ENCODE measurements at regions not wholly inside any gene's neighbourhood (a gene's known extent, or its start where the extent isn't known, plus 50 kb on each side); places are given as distances from the start of the nearest gene placed in this dataset.

DNA sequence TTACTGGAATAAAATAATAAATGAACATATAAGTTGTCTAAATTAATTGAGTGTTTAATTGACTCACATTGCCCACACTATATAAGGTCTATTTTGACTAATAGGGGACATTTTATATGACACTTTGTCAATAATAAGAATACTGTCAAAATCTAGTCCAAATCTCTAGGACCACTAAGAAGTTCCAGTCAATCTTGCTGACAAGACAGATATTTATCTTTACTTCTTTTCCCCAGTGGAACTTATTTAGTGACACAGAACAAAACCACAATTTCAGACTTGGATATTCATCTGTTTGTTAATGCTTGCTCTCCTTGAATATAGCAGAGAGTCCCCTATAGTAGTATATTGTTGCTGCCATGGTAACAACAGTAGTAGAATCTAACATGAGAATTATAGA, 954.6 kb upstream of the MANEA start:
- TF ChIP-seq, protein P1, sequence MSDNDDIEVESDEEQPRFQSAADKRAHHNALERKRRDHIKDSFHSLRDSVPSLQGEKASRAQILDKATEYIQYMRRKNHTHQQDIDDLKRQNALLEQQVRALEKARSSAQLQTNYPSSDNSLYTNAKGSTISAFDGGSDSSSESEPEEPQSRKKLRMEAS (IDR thresholded peaks at IDR 0.05), result no peak
- no peak for TF ChIP-seq CEBPB (IDR thresholded peaks at IDR 0.05)
